Osteocyte (in vitro differentiated cells): ENCODE measurements at regions not wholly inside any gene's neighbourhood (a gene's known extent, or its start where the extent isn't known, plus 50 kb on each side); places are given as distances from the start of the nearest gene placed in this dataset.
"Not testable (repeated sequence)": the region's sequence is repeated elsewhere in the genome, so short reads cannot be mapped to it uniquely, and the experiment has no call there.

Experiments
- DNase-seq: peaks from one replicate; pipeline ENCODE4 v3.0.0; 2021; ENCODE audit warnings: mixed read lengths; ENCODE audit not compliant: unreplicated experiment; ENCODE audit errors: extremely low spot score
- H3K27ac Mint-ChIP-seq: one replicate; pipeline ENCODE4 v1.8.0; 2021; ENCODE audit warnings: mild to moderate bottlenecking, mixed read lengths; ENCODE audit not compliant: unreplicated experiment
- H3K27me3 Mint-ChIP-seq: one replicate; pipeline ENCODE4 v1.8.0; 2021; ENCODE audit warnings: mixed read lengths; ENCODE audit not compliant: unreplicated experiment
- H3K36me3 Mint-ChIP-seq: one replicate; pipeline ENCODE4 v1.8.0; 2021; ENCODE audit warnings: mixed read lengths; ENCODE audit not compliant: unreplicated experiment
- H3K4me1 Mint-ChIP-seq: one replicate; pipeline ENCODE4 v1.8.0; 2021; ENCODE audit warnings: mixed read lengths; ENCODE audit not compliant: unreplicated experiment
- H3K4me3 Mint-ChIP-seq: one replicate; pipeline ENCODE4 v1.8.0; 2021; ENCODE audit warnings: mild to moderate bottlenecking, moderate library complexity, mixed read lengths; ENCODE audit not compliant: unreplicated experiment
- H3K9me3 Mint-ChIP-seq: one replicate; pipeline ENCODE4 v1.8.0; 2021; ENCODE audit warnings: mixed read lengths; ENCODE audit not compliant: unreplicated experiment
- CTCF ChIP-seq: fragments of 200-600 bp; sonication (generic); IDR thresholded peaks from 2 replicates; pipeline ENCODE4 v1.5.0; 2021; ENCODE audit warnings: antibody characterized with exemption, mild to moderate bottlenecking, moderate library complexity

DNA sequence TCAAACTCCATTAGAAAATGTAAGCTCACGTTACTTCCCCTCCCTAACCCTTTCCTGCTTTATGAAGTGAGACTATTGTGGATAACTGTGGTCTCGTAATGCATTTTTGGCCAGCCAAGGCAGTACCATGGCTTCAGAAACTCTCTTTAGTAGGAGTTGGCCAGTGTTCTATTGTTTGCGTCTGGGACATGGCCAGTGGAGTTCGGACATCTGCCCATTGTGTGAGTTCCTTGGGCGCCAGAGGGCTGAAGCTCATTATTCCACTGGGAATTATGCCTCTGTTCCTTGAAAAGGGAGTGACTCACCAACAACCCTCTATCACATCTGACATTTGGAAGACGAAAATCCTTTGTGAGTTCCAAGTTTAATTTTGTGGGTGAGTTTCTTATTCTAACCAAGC is 319.5 kb upstream of the SOX9 start:
- no peaks in the 10 kb centered on the region for H3K4me1 Mint-ChIP-seq
- no peak for DNase-seq
- no peaks in the 10 kb centered on the region for H3K36me3 Mint-ChIP-seq
- no peak overlapping the region for H3K27ac Mint-ChIP-seq
- H3K4me3 Mint-ChIP-seq = no peak overlapping the region
- peaks cover 4% of the 10 kb centered on the region for H3K27me3 Mint-ChIP-seq
- H3K9me3 Mint-ChIP-seq = no peaks in the 10 kb centered on the region
- TF ChIP-seq CTCF = no peak

DNA sequence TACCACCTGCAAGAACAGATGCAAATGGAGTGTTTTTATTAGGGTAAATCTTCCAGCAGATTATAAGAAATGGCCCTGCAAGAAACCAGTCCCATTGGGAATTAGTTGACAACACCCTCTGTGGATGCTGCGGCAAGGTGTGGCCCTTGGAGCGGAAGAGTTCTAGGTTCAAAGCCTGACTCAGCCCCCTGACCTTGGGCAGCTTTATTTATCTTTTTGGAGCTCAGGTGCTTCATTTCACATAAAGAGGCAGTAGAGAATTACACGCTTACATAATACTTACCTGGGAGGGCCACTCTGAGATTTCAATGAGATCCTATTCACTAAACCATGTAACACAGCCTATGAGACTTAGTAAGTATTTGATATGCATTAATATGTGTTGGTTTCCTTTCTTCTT is 318.2 kb upstream of the SOX9 start:
- no peaks in the 10 kb centered on the region for H3K36me3 Mint-ChIP-seq
- H3K9me3 Mint-ChIP-seq = no peaks in the 10 kb centered on the region
- DNase-seq = no peak
- no peak overlapping the region for H3K27ac Mint-ChIP-seq
- no peak for TF ChIP-seq CTCF
- H3K27me3 Mint-ChIP-seq = peaks cover 4% of the 10 kb centered on the region
- peaks cover 3% of the 10 kb centered on the region for H3K4me1 Mint-ChIP-seq
- no peak overlapping the region for H3K4me3 Mint-ChIP-seq

DNA sequence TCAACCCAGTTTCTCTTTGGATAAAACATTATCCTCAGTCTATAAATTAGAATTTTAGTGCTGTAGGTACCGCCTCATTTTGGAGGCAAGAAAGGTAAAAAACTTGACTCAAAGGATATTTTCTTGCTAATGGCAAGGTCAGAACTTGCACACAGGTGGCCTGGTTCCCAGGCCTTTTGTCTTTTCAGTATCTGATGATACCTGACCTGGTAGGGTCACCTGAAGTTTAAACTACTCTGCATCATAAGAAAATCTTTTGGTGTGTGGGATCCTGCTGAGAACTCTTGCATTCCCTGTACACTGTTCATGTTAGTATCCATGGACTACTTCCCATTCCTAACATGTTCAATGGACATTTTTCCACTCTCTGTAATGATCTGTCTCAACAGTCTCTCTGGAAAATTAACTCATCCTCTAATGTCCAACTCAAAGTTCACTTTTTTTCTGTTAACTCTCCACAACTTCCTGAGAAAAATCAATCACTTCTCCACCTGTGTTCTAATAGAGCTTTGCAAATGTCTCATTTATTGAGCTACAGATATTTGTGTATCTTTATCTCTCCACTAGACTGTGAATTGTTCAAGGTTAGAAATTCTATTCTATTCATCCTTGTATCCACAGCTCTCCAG is 317.1 kb upstream of the SOX9 start:
- TF ChIP-seq CTCF = no peak
- peaks cover 8% of the 10 kb centered on the region for H3K4me1 Mint-ChIP-seq
- no peak overlapping the region for H3K4me3 Mint-ChIP-seq
- no peaks in the 10 kb centered on the region for H3K36me3 Mint-ChIP-seq
- peaks cover 4% of the 10 kb centered on the region for H3K27me3 Mint-ChIP-seq
- no peak overlapping the region for H3K27ac Mint-ChIP-seq
- H3K9me3 Mint-ChIP-seq = no peaks in the 10 kb centered on the region
- DNase-seq = no peak

- Mint-ChIP-seq H3K27ac (peak overlapping the region; percentile 23), H3K36me3 (no peaks in the 10 kb centered on the region), H3K4me3 (no peak overlapping the region), H3K9me3 (peaks cover 33% of the 10 kb centered on the region), H3K27me3 (peaks cover 9% of the 10 kb centered on the region), H3K4me1 (peaks cover 22% of the 10 kb centered on the region)
- no peak for TF ChIP-seq CTCF
- DNase-seq = no peak
Observed at GRCh38 chr17:71809537-71809936, 311.3 kb upstream of the SOX9 start.

- H3K36me3 Mint-ChIP-seq, H3K27ac Mint-ChIP-seq, H3K4me3 Mint-ChIP-seq, DNase-seq: not testable (repeated sequence)
- peaks cover 17% of the 10 kb centered on the region for H3K27me3 Mint-ChIP-seq
- H3K4me1 Mint-ChIP-seq = peaks cover 14% of the 10 kb centered on the region
- peaks cover 33% of the 10 kb centered on the region for H3K9me3 Mint-ChIP-seq
Observed at GRCh38 chr17:71813861-71814260, 307.0 kb upstream of the SOX9 start.

DNA sequence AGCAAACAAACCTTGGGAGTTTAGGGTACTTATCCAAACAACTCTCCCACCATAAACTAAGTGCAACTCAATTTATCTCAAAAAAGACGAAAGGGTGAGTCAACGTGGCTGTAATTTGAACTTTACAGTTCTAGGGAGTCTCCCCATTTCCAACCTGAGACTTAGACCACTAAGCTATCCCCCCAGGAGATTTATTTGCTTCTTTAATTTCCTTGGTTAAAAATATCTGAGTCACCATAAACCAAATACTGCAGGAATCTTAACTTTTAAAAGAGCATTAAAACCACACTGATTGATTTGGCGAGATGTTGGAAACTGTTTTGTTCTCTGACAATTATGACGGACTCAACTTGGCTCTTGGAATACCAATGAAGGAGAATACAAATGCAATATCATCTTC is 299.3 kb upstream of the SOX9 start:
- no peaks in the 10 kb centered on the region for H3K36me3 Mint-ChIP-seq
- no peak overlapping the region for H3K27ac Mint-ChIP-seq
- DNase-seq = no peak
- no peaks in the 10 kb centered on the region for H3K9me3 Mint-ChIP-seq
- no peak overlapping the region for H3K4me3 Mint-ChIP-seq
- peaks cover 28% of the 10 kb centered on the region for H3K27me3 Mint-ChIP-seq
- TF ChIP-seq CTCF = no peak
- peaks cover 2% of the 10 kb centered on the region for H3K4me1 Mint-ChIP-seq
